Suppressor macrophage treated with lipopolysaccharide for 4 hours (primary cell): ENCODE measurements at regions not wholly inside any gene's neighbourhood (a gene's known extent, or its start where the extent isn't known, plus 50 kb on each side); places are given as distances from the start of the nearest gene placed in this dataset.

Experiments used
- DNase-seq: peaks from one replicate; pipeline ENCODE4 v3.0.0-alpha.2; 2020

- no peak for DNase-seq
Measured at GRCh38 chr5:171606414-171607024, 179.1 kb upstream of the SMIM23 start.

- no peak for DNase-seq
Measured at GRCh38 chr5:171607863-171608262, 177.8 kb upstream of the SMIM23 start.

DNA sequence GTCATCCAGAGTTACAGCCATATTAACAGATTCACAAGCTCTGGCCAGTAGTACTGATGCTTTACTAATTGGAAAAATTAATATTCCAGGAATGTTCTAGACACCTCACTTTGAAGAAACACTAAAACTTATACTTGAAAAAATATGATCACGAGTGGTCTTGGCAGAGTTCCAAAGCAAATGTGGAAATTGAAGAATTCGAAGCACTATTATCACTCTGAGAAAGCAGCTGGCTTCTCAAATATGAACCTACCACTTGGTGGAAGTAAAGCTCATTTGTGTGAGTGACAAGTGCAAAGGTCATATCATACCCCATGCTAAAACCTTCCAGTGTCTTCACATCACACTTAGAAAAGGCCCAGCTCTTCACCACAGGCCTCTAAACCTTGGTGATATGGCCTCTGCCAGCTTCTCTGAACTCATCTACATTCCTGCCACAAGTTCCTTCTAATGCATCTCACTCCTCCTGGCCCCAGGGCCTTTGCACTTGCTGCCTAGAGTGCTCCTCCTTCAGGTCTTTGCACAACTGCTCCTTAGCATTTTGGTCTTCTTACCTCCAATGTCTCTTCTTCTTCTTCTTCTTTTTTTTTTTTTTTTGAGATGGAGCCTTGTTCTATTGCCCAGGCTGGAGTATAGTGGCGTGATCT, 175.7 kb upstream of the SMIM23 start:
- no peak for DNase-seq

DNA sequence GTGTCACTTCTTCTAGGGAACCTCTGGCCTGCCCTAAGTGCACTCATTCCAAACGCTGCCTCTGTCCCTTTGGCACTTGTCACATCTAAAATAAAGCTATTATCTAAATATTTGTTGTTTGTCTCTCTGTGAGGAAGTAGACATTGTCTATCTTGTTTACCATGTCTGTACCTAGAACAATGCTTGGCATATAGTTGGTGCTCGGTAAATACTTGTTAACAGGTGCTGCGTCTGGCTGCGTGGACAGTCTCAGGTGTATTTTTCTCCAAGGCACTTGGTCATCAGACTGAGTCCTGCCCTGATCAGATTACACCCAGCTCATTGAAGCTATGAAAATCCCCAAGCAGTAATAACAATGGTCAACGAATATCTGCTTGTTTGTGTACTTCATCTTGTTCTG, 174.9 kb upstream of the SMIM23 start:
- DNase-seq, result no peak

DNA sequence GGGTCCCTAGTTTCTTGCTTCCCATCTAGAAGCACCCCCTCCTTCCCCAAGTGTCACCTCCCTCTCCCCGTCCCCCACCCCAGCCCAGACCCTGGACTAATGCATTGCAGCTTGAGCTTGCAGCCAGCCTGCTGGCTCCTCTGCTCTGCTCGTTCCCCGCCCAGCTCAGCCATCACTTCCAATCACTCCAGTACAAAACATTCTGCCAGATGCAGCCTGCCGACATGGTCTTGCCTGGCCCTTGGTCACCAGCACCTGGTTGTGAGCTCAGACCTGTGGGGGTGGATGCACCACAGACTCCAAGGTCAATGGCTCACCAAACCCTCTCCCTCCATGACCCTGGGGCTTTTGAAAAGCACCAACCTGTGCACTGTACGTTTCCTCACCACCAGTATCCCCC, 172.9 kb upstream of the SMIM23 start:
- DNase-seq, result no peak

GRCh38 chr5:171614511-171614910, 171.1 kb upstream of the SMIM23 start:
- DNase-seq, result no peak

DNA sequence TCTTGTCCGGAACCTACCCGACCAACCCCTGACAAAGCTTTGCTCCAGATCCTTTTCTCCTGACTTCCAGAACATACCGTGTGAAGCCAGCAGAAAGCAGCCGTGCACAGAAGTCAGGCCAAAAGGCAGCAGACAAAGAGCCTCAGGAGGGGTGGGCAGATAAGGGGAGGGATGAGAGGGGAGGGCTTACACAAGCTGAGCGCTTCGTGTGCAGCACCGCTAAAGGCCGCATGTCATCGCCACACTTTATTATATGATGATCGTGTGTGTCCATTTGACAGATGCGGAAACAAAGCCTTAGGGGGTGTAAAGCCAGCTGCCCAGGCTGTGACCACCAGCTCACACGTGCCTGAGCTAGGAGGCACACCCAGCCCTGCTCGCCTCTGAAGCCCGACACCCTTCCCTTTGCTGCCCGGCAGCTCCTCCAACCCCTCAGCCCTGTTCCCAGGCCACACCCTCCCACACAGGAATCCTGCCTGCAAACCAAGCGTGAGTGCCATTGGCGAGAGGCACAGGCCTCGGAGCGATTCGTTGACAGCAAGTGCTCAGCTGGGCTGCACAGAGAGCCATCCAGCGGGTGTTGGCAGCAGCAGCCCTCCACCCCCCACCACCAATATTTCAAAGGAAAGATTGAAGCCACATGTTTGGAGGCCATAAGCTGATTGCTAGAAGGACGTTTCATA, 170.5 kb upstream of the SMIM23 start:
- DNase-seq, result no peak

DNA sequence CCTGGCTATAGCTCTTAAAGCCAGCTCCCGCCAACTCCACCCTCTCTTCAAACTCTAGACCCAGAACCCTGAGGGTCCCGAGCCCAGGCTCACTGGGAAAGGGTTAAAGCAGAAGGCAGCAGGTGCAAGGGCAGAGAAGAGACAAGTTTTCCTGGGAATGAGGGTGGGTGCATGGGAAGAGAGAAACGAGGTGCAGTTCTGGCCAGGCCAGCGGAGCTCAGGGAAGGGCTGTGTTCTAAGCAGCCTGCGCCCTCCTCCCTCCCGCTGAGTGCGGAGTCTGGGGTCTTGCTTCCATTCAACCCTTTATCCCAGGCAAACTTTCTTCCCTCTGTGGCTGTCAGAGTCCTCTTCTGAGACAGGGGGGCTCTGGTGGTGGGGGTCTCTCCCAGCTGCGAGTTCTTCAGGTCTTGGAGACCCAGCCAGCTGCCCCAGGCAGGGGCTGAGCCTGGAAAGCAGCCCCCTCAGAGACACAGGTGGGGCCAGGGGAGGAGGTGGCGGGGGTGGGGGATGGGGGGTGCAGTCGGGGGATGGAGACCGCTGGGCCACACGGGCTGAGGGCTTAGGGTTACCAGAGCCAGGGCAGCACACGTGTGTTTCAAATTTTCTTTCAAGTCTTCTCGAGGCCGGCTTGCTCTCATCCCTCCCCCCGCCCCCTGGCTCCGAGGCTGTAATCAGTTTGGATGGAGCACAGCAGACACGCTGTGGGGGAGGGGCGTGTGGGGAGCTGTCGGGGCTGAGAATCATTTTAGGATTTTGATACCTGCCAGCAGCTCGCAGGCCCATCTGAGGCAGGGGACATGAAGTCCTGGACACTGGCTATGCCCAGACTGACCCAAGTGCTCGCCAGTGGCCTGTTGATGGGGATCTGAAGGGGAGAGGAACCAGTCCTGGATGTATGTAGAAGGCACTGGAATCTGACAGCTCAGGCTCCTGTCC, 169.6 kb upstream of the SMIM23 start:
- no peak for DNase-seq

GRCh38 chr5:171617266-171617665, 168.4 kb upstream of the SMIM23 start:
- DNase-seq, result no peak

- DNase-seq, result no peak
Measured at GRCh38 chr5:171617817-171618591, 167.6 kb upstream of the SMIM23 start.

DNA sequence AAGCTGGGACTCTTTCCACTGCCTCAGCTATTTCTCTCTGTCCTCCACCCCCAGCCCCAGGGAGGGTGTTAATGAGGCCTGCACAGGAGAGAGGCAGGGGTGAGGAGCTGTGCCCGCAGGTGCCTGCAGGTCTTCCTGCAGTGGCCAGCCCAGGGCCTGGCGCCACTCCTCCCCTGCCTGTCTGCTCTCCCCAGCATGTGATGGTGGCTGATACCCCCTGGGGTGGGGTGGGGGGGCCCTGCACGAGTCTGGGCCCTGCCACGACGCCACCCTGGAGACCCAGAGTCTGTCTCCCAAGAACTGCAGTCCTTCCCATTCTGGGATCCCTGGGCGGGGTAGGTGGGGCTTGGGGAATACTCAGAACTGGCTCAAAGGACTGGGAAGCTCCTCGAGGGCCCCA, 166.4 kb upstream of the SMIM23 start:
- DNase-seq, result no peak

DNA sequence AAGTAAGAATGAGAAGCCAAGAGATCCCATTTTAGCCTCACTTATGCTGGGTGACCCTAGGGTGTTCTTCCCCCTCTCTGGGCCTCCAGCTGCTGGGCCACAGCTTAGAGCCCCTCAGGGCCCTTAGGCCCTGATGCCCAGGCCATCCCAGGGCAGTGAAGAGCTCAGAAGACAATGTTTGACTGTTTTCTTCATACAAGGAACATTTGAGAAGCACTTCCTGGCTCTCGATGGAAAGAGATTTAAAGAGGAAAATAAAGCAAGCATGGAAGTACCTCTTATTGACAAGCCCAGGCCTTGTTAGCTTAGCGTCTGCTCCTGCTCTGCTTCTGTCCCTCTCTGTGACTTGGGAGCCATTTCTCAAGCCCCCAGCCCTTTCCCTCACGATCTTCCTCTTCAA, 165.9 kb upstream of the SMIM23 start:
- no peak for DNase-seq

DNA sequence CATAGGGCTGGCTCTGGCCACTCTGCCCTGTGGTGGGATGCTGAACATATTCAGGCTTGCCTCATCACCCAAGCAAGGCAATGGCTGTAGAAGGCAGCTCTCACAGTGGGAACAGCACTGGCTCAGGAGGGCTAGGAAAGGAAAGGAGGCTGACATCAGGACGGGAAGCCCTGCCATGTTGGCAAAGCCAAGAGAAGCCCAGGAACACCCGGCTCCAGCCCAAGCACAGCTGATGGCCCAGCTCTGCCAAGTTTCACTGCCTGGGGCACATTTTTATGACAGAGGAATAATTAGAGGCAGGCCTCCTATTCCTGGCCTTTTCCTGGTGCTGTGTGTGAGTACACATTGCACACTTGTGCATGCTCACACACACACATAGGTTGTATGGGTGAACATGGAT, 163.6 kb upstream of the SMIM23 start:
- no peak for DNase-seq

DNA sequence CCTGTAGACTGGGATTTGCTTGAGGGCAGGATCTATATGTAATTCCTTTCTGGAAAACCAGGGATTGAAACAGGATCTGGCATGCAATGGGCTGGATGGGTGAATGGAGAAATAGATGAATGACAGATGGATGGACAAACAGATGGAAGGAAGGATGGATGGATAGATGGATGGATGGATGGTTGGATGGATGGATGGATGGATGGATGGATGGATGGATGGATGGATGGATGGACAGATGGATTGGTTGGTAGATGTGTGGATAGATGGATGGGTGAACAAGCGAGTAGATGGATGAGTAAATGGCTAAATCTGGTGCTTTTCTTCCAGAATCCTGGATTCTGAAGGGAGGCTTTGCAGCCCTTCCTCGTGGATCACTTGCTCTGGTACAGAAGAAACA, 162.5 kb upstream of the SMIM23 start:
- no peak for DNase-seq

DNA sequence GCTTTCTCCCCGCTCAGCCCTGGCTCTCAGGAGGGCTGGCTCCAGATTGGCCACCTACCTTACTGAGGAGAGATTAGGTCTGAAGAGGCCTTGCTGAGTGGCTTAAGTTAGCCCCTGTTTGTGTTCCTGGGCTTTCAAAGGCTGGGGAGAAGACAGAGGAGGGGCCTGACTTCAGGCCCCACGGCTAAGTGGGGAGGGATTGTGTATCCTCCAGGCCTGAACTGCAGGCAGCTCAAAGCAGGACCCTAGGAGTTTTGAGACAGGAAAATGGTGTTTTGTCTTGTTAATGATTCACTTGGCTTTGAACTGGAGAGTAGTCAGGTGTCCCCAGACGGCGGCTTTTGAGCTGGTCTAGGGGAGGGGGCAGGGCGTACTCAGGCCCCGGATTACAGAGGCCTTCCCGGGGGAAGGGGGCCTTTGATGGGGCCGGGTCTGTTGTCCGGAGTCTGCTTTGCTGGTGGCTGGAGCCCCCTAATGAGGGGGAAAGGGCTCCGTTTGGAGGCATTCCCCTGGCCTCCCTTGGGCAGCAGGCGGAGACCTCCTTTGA, 162.0 kb upstream of the SMIM23 start:
- DNase-seq, result no peak

DNA sequence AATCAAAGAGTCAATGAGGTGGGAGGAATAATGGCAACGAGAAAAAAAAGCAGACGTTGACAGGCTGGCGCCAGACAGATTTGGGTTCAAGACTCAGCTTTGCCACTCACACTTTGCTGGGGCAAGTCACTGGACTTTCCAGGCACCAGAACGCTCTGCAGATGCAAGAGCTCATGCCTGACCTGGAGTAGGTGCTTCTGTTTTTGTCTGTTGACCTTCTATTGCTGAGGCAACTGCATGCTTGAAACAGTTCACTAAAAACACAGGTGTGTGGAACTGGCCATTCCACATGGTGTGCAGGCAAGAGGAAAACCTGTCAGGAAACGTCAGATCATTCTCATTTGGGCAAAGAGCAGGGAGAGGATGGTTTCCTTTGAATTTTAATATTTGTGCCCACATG, 161.2 kb upstream of the SMIM23 start:
- DNase-seq, result no peak

- DNase-seq, result no peak
Measured at GRCh38 chr5:171625646-171626045, 160.0 kb upstream of the SMIM23 start.

DNA sequence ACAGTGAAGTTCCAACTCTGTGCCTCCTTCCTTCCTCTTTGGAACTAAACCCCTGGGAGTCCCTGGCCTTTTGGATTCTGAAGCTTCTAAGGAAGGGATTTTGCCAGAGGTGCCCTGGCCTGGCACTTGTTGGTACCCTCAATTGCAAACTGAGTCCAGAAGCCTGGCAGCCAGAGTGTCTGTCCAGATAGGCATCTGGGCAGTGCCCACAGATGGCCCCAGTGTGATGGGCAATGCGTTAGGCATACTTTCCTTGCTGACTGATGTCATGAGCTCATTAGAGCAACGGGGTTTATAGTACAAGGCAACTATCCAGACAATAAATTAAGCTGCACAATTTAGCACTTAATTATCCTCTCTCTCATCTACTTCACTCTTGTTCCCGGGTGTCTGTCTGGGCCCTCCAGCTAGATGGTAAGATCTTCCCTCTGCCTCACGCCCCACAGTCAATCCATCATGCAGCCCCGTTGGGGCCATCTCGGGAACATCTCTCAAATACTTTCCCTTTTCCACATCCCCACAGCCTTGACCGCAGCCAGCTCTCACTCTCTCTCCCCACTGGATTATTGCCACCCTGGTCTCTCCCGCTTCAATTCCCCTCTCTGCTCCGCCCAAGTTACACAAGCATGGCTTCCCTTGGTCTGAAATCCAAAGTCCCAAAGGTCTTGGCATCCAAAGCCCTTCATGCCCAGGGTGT, 157.5 kb upstream of the SMIM23 start:
- no peak for DNase-seq

DNA sequence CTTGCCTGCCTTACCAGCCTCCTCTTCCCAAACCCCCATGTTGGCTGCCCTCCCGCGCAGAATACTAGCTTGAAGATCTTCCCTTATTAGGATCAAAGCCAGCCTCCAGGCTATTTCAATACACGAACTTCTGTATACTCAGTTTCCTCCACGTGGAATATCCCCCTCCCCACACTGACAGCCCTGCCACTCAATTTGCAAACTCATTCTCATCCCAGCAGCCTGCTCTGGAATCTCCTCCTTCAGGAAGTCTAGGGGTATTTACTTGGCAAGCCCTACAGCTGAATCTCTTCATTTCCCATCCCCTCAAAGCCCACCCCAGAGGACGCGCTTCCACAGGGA, 157.0 kb upstream of the SMIM23 start:
- DNase-seq, result no peak

GRCh38 chr5:171629221-171629620, 156.4 kb upstream of the SMIM23 start:
- DNase-seq, result no peak

- DNase-seq, result peak; percentile 62
Measured at GRCh38 chr5:171629628-171630349, 155.8 kb upstream of the SMIM23 start.
